HAP-1 (cell line): ENCODE measurements at regions not wholly inside any gene's neighbourhood (a gene's known extent, or its start where the extent isn't known, plus 50 kb on each side); places are given as distances from the start of the nearest gene placed in this dataset.

ENCODE experiments used
- DNase-seq, 2 experiments: peaks; one replicate each; pipeline ENCODE4 v3.0.0-alpha.2; 2016 to 2020; ENCODE audit warnings: low spot score in 2 of 2
- H3K27me3 ChIP-seq: fragments of 250-450 bp; sonication (Bioruptor Pico); 2 replicates; pipeline ENCODE4 v1.5.1; 2020; ENCODE audit warnings: low read depth, mild to moderate bottlenecking, moderate library complexity
- H3K36me3 ChIP-seq: fragments of 250-450 bp; sonication (Bioruptor Pico); replicated peaks from 2 replicates; pipeline ENCODE4 v1.5.1; 2020; ENCODE audit warnings: mild to moderate bottlenecking
- H3K4me1 ChIP-seq: fragments of 250-450 bp; sonication (Bioruptor Pico); 2 replicates; pipeline ENCODE4 v1.5.1; 2020; ENCODE audit warnings: mild to moderate bottlenecking
- H3K4me3 ChIP-seq: fragments of 250-450 bp; sonication (Bioruptor Pico); 2 replicates; pipeline ENCODE4 v1.5.1; 2020; ENCODE audit warnings: mild to moderate bottlenecking, moderate library complexity
- H3K9me3 ChIP-seq: fragments of 250-450 bp; sonication (Bioruptor Pico); 2 replicates; pipeline ENCODE4 v1.5.1; 2020; ENCODE audit warnings: mild to moderate bottlenecking, moderate library complexity
- in situ Hi-C: fragments of 300-500 bp; cut with MboI; formaldehyde crosslinking; loops from 3 replicates; pipeline ENCODE4 v1.14.3; 2020; ENCODE audit warnings: low sequenced_read_pairs, inconsistent platforms, mixed read lengths

- in situ Hi-C loops = no loop called here
- no peak overlapping the region for H3K4me3 ChIP-seq
- H3K27me3 ChIP-seq = no peaks in the 10 kb centered on the region
- H3K9me3 ChIP-seq = no peaks in the 10 kb centered on the region
- H3K4me1 ChIP-seq = peaks cover 4% of the 10 kb centered on the region
- no peaks in the 10 kb centered on the region for H3K36me3 ChIP-seq
- DNase-seq = no peak
These were observed 50.3 kb downstream of the UTRN start for GRCh38 chr6:144335311-144335861.

- peaks cover 9% of the 10 kb centered on the region for H3K4me1 ChIP-seq
- H3K36me3 ChIP-seq = no peaks in the 10 kb centered on the region
- DNase-seq = no peak
- no peak overlapping the region for H3K4me3 ChIP-seq
- no peaks in the 10 kb centered on the region for H3K9me3 ChIP-seq
- in situ Hi-C loops = no loop called here
- no peaks in the 10 kb centered on the region for H3K27me3 ChIP-seq
These were observed 50.8 kb downstream of the UTRN start for GRCh38 chr6:144335914-144336313.

- no peak overlapping the region for H3K4me3 ChIP-seq
- no peaks in the 10 kb centered on the region for H3K27me3 ChIP-seq
These were observed 51.8 kb downstream of the UTRN start for GRCh38 chr6:144336900-144337299.

GRCh38 chr6:144338474-144338873 is 53.3 kb downstream of the UTRN start:
- in situ Hi-C loops = no loop called here
- peaks cover 10% of the 10 kb centered on the region for H3K4me1 ChIP-seq
- no peaks in the 10 kb centered on the region for H3K9me3 ChIP-seq
- no peak overlapping the region for H3K4me3 ChIP-seq
- DNase-seq = no peak
- H3K36me3 ChIP-seq = no peaks in the 10 kb centered on the region
- no peaks in the 10 kb centered on the region for H3K27me3 ChIP-seq

More at GRCh38 chr6:144336900-144337299, 51.8 kb downstream of the UTRN start:
- Histone ChIP-seq H3K36me3 (no peaks in the 10 kb centered on the region), H3K4me1 (peaks cover 10% of the 10 kb centered on the region), H3K9me3 (no peaks in the 10 kb centered on the region)
- in situ Hi-C loops = no loop called here
- no peak for DNase-seq

GRCh38 chr6:144338951-144339700 is 54.0 kb downstream of the UTRN start:
- no peak for DNase-seq
- in situ Hi-C loops = no loop called here

GRCh38 chr6:144339859-144340452 is 54.8 kb downstream of the UTRN start:
- Histone ChIP-seq H3K36me3 (no peaks in the 10 kb centered on the region), H3K27me3 (no peaks in the 10 kb centered on the region), H3K4me3 (no peak overlapping the region), H3K9me3 (no peaks in the 10 kb centered on the region), H3K4me1 (peaks cover 10% of the 10 kb centered on the region)
- in situ Hi-C loops = no loop called here
- DNase-seq = no peak

More at GRCh38 chr6:144338951-144339700, 54.0 kb downstream of the UTRN start:
- Histone ChIP-seq H3K4me1 (peaks cover 10% of the 10 kb centered on the region), H3K4me3 (no peak overlapping the region), H3K9me3 (no peaks in the 10 kb centered on the region), H3K36me3 (no peaks in the 10 kb centered on the region), H3K27me3 (no peaks in the 10 kb centered on the region)

- Histone ChIP-seq H3K9me3 (no peaks in the 10 kb centered on the region), H3K36me3 (no peaks in the 10 kb centered on the region), H3K4me1 (peaks cover 10% of the 10 kb centered on the region), H3K4me3 (no peak overlapping the region), H3K27me3 (no peaks in the 10 kb centered on the region)
- DNase-seq = peak in 1 of 2 experiments; percentile 9
- in situ Hi-C loops = no loop called here
These were observed 55.6 kb downstream of the UTRN start for GRCh38 chr6:144340541-144341371.

- Histone ChIP-seq H3K9me3 (no peaks in the 10 kb centered on the region), H3K36me3 (no peaks in the 10 kb centered on the region), H3K27me3 (no peaks in the 10 kb centered on the region), H3K4me1 (peaks cover 10% of the 10 kb centered on the region), H3K4me3 (no peak overlapping the region)
- in situ Hi-C loops = no loop called here
- no peak for DNase-seq
These were observed 56.8 kb downstream of the UTRN start for GRCh38 chr6:144341831-144342527.

- H3K4me1 ChIP-seq = peaks cover 10% of the 10 kb centered on the region
- H3K27me3 ChIP-seq = no peaks in the 10 kb centered on the region
- H3K4me3 ChIP-seq = no peak overlapping the region
- no peak for DNase-seq
- H3K9me3 ChIP-seq = no peaks in the 10 kb centered on the region
- H3K36me3 ChIP-seq = no peaks in the 10 kb centered on the region
- in situ Hi-C loops = no loop called here
These were observed 58.7 kb downstream of the UTRN start for GRCh38 chr6:144343701-144344428.

GRCh38 chr6:144344646-144345045 is 59.5 kb downstream of the UTRN start:
- no peak overlapping the region for H3K4me3 ChIP-seq
- DNase-seq = no peak
- no peaks in the 10 kb centered on the region for H3K36me3 ChIP-seq
- H3K27me3 ChIP-seq = no peaks in the 10 kb centered on the region
- no peaks in the 10 kb centered on the region for H3K9me3 ChIP-seq
- peaks cover 14% of the 10 kb centered on the region for H3K4me1 ChIP-seq
- in situ Hi-C loops = no loop called here

GRCh38 chr6:144345451-144345850 is 60.3 kb downstream of the UTRN start:
- no peak overlapping the region for H3K4me3 ChIP-seq
- in situ Hi-C loops = no loop called here
- peaks cover 13% of the 10 kb centered on the region for H3K4me1 ChIP-seq
- H3K36me3 ChIP-seq = no peaks in the 10 kb centered on the region
- no peaks in the 10 kb centered on the region for H3K9me3 ChIP-seq
- no peaks in the 10 kb centered on the region for H3K27me3 ChIP-seq
- DNase-seq = no peak

GRCh38 chr6:144346719-144347447 is 61.7 kb downstream of the UTRN start:
- Histone ChIP-seq H3K9me3 (no peaks in the 10 kb centered on the region), H3K36me3 (no peaks in the 10 kb centered on the region), H3K4me3 (no peak overlapping the region), H3K4me1 (peaks cover 7% of the 10 kb centered on the region), H3K27me3 (no peaks in the 10 kb centered on the region)
- in situ Hi-C loops = no loop called here
- DNase-seq = no peak
